ENCODE measurements at regions not wholly inside any gene's neighbourhood (a gene's known extent, or its start where the extent isn't known, plus 50 kb on each side); places are given as distances from the start of the nearest gene placed in this dataset.

- H4K20me1 ChIP-seq (ENCODE audit: control insufficient read depth, insufficient read depth, low read length, poor library complexity, severe bottlenecking) = no peaks in the 10 kb centered on the region
- no peak for ATAC-seq (ENCODE audit: low read depth)
- TF ChIP-seq CTCF (IDR thresholded peaks at IDR 0.05) (no peak), EZH2 (IDR thresholded peaks at IDR 0.05; ENCODE audit: borderline replicate concordance, insufficient read depth, low read depth, low read length, poor library complexity, severe bottlenecking) (no peak)
Observed at GRCh38 chr20:24332956-24333355, 136.5 kb upstream of the SYNDIG1 start.

DNA sequence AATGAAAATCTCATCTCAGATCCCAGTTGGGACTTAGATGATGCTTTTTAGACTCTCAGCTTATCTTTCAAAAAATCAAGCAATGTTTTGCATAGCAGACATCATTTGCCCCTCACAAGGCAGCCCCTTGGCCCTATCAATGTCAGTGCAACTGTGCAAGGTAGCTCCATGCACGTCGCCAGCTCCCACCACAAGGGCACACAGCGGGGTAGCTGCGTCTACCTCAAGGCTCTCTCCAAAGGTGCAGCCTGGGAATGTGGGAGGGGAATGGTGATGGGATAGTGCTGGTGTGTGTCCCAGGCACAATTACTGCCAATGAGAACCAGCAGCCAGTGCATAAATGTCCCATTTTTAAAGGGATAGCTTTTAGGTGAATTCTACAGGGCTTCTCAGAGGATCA, 137.5 kb upstream of the SYNDIG1 start:
- no peak overlapping the region for H3K27ac Mint-ChIP-seq
- no peaks in the 10 kb centered on the region for H3K9me3 Mint-ChIP-seq (ENCODE audit: insufficient read depth)
- H3K4me3 Mint-ChIP-seq = no peak overlapping the region
- DNase-seq = no peak
- H3K27me3 Mint-ChIP-seq = no peaks in the 10 kb centered on the region
- WGBS (ENCODE audit: insufficient coverage) = 100% methylated on average over 2 of the region's 4 CpGs
- Histone ChIP-seq H4K20me1 (ENCODE audit: control insufficient read depth, insufficient read depth, low read length, poor library complexity, severe bottlenecking) (no peaks in the 10 kb centered on the region), H3K4me3 (ENCODE audit: control extremely low read depth in 1 of 5, extremely low read depth in 1 of 5, insufficient read depth in 1 of 5, low read depth in 2 of 5, low read length in 4 of 5) (no peak overlapping the region), H3K27ac (ENCODE audit: low read length in 2 of 2) (no peak overlapping the region), H3K4me1 (ENCODE audit: control insufficient read depth in 2 of 2, insufficient read depth in 2 of 2, low read length in 2 of 2) (no peaks in the 10 kb centered on the region), H3K27me3 (replicated peaks in 1 of 4; ENCODE audit: control extremely low read depth in 1 of 4, control insufficient read depth in 3 of 4, insufficient read depth in 4 of 4, low read length in 3 of 4) (no peaks in the 10 kb centered on the region), H3K36me3 (replicated peaks in 1 of 2; ENCODE audit: control extremely low read depth in 1 of 2, control insufficient read depth in 1 of 2, extremely low read depth in 1 of 2, insufficient read depth in 2 of 2, low read length in 1 of 2) (no peaks in the 10 kb centered on the region), H3K4me2 (replicated peaks; ENCODE audit: low read depth, low read length, poor library complexity, severe bottlenecking) (no peak overlapping the region), H3K9ac (ENCODE audit: low read length) (no peak overlapping the region), H3K9me3 (ENCODE audit: control extremely low read depth in 1 of 3, control insufficient read depth in 2 of 3, insufficient read depth in 1 of 3, low read length in 2 of 3) (no peaks in the 10 kb centered on the region), H2AFZ (ENCODE audit: insufficient read depth, low read depth, low read length, poor library complexity, severe bottlenecking) (no peak overlapping the region), H3K79me2 (ENCODE audit: control insufficient read depth, insufficient read depth, low read length) (no peaks in the 10 kb centered on the region)
- TF ChIP-seq CTCF (IDR thresholded peaks at IDR 0.05) (no peak), EZH2 (IDR thresholded peaks at IDR 0.05; ENCODE audit: borderline replicate concordance, insufficient read depth, low read depth, low read length, poor library complexity, severe bottlenecking) (no peak)
- intact Hi-C loops (cut with micrococcal nuclease) = no loop called here
- ChIA-PET POLR2A (no interaction called here), CTCF (no interaction called here)
- no peaks in the 10 kb centered on the region for H3K4me1 Mint-ChIP-seq
- no peak for ATAC-seq (ENCODE audit: low read depth)

More at GRCh38 chr20:24332956-24333355, 136.5 kb upstream of the SYNDIG1 start:
- no peak for DNase-seq
- H3K4me1 Mint-ChIP-seq = no peaks in the 10 kb centered on the region
- no peaks in the 10 kb centered on the region for H3K4me1 ChIP-seq (ENCODE audit: control insufficient read depth in 2 of 2, insufficient read depth in 2 of 2, low read length in 2 of 2)
- no peaks in the 10 kb centered on the region for H3K9me3 Mint-ChIP-seq (ENCODE audit: insufficient read depth)
- H3K27ac ChIP-seq (ENCODE audit: low read length in 2 of 2) = no peak overlapping the region
- intact Hi-C loops (cut with micrococcal nuclease) = no loop called here
- no peak overlapping the region for H3K9ac ChIP-seq (ENCODE audit: low read length)
- H3K36me3 ChIP-seq (replicated peaks in 1 of 2; ENCODE audit: control extremely low read depth in 1 of 2, control insufficient read depth in 1 of 2, extremely low read depth in 1 of 2, insufficient read depth in 2 of 2, low read length in 1 of 2) = no peaks in the 10 kb centered on the region
- no peaks in the 10 kb centered on the region for H3K27me3 ChIP-seq (replicated peaks in 1 of 4; ENCODE audit: control extremely low read depth in 1 of 4, control insufficient read depth in 3 of 4, insufficient read depth in 4 of 4, low read length in 3 of 4)
- no peaks in the 10 kb centered on the region for H3K79me2 ChIP-seq (ENCODE audit: control insufficient read depth, insufficient read depth, low read length)
- no peaks in the 10 kb centered on the region for H3K27me3 Mint-ChIP-seq
- no peaks in the 10 kb centered on the region for H3K9me3 ChIP-seq (ENCODE audit: control extremely low read depth in 1 of 3, control insufficient read depth in 2 of 3, insufficient read depth in 1 of 3, low read length in 2 of 3)
- no peak overlapping the region for H3K4me3 ChIP-seq (ENCODE audit: control extremely low read depth in 1 of 5, extremely low read depth in 1 of 5, insufficient read depth in 1 of 5, low read depth in 2 of 5, low read length in 4 of 5)
- ChIA-PET CTCF (no interaction called here), POLR2A (no interaction called here)
- no peak overlapping the region for H3K27ac Mint-ChIP-seq
- H3K4me2 ChIP-seq (replicated peaks; ENCODE audit: low read depth, low read length, poor library complexity, severe bottlenecking) = no peak overlapping the region
- H2AFZ ChIP-seq (ENCODE audit: insufficient read depth, low read depth, low read length, poor library complexity, severe bottlenecking) = no peak overlapping the region
- no peak overlapping the region for H3K4me3 Mint-ChIP-seq
